Right lobe of liver (tissue), 4 donors: ENCODE measurements at regions not wholly inside any gene's neighbourhood (a gene's known extent, or its start where the extent isn't known, plus 50 kb on each side); places are given as distances from the start of the nearest gene placed in this dataset.

ENCODE experiments used
- CTCF ChIP-seq, 4 donors: fragments of 200-600 bp in 3 of 4; fragments of 450-650 bp in 1 of 4; IDR thresholded peaks; one replicate each; pipeline versions ENCODE4 v1.5.1 to v1.8.0; 2016 to 2022; ENCODE audit warnings: antibody characterized with exemption in 4 of 4, mild to moderate bottlenecking in 2 of 4
- POLR2A ChIP-seq: fragments of 450-650 bp; IDR thresholded peaks from one replicate; pipeline ENCODE4 v1.6.1; 2017; ENCODE audit warnings: antibody characterized with exemption, mild to moderate bottlenecking
- donor health status: DM: no; HTN: no; CAD: no.
- donor health status: DM: no; HTN: no; CAD: no.
- donor health status: DM: no; HTN: yes; CAD: no.

GRCh38 chr10:21308018-21308417, 217.5 kb downstream of the SKIDA1 start:
- no peak for TF ChIP-seq CTCF (IDR thresholded peaks at IDR 0.05)
- no peak for TF ChIP-seq POLR2A
